ENCODE measurements at regions not wholly inside any gene's neighbourhood (a gene's known extent, or its start where the extent isn't known, plus 50 kb on each side); places are given as distances from the start of the nearest gene placed in this dataset.

DNA sequence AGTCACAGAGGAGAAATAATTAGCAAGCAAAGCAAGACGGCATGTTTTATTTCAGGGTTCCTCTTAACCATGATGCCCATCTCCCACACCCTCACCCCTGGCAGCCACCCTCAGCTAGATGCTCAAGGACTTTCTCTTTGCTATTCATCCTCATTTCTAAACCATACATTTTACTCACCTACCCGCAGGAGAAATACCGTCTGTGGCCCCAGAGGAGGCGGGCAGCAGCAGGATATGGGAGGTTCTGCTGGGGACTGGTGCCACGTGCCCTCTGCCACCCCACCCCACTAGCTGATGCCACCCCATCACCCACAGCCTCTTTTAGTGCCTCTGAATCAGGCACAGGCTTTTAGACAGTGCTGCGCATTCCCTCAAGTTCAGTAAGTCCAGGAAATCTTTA, 168.7 kb upstream of the ITGB1 start:
- FAIRE-seq: no peak

DNA sequence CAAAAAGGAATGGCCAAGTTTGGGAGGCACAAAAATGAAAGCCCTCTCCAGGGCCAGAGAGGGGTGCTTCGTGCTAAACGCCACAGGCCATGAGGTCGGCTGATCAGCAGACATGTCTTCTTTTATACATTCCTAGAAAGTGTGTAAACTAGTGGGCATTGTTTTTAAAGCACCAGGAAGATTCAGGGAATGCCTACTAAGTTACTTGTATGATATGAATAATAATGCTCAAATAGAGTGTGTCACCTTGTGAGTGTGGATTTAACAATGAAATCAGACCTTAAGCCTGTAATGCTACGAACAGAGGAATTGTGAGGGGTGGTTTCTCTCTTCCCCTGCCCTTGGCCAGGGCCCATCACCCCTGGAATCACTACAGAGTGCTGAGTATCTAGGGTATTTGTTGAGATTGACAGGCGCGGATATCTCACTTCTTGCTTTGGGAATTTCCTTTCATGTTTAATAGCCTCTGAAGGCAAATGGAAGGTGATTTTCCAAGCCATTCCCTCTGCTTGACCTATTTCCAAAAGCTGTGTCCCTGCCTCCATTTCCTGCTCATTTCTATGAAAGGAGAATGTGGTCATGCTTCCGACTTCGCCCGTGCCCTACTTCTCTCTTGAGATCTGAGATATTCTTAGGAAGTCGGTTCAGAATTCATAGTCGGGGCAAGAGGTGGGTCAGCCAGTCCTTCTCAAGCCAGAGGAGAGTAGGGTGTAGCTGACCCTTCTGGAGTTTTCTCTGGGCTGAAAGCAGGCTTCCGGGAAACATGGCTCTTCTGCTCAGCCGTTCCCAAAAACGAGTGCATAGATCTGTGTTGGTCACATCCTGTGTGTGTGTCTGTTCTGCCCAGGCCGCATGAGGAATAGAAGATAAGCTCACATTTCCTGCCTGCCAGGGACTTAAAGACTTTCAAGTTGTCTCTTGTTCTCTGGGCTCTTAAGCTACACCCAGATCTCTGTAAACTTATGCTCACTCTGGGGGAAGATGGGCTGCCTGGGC, 167.8 kb upstream of the ITGB1 start:
- FAIRE-seq: no peak

DNA sequence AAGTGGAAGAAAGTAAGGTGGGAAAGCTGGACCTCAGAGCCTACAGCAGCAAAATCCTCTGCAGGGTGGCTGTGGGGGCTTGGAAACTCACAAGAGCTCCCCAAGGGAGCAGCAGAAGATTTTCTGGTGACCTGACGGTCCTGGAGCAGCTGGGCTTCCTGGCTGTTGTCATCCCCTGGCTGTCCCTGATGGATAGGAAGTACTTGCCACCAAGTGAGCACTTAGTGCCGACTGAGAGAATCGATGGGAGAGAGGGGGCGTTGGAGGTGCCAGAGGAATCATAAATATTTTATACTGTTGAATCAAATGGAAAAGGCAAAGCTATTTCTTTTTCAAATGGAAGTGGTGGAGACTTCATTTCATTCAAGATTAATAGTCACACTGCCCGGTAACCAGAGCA, 167.1 kb upstream of the ITGB1 start:
- no peak for FAIRE-seq

DNA sequence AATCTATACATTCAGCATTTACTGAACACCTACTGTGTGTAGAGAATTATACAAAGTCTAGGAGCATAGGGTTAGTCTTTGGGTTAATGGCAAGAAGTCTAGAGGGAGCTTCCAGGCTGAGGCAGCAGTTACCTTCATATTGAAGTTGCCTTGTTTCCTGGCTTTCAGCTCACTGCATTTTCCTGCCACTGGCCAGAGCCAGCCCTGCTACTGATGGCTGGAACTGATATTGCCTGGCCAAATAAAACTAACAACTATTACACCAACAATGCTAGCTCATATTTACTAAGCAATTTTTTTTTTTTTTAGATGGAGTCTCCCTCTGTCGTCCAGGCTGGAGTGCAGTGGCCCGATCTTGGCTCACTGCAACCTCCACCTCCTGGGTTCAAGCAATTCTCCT, 165.7 kb upstream of the ITGB1 start:
- FAIRE-seq: no peak

DNA sequence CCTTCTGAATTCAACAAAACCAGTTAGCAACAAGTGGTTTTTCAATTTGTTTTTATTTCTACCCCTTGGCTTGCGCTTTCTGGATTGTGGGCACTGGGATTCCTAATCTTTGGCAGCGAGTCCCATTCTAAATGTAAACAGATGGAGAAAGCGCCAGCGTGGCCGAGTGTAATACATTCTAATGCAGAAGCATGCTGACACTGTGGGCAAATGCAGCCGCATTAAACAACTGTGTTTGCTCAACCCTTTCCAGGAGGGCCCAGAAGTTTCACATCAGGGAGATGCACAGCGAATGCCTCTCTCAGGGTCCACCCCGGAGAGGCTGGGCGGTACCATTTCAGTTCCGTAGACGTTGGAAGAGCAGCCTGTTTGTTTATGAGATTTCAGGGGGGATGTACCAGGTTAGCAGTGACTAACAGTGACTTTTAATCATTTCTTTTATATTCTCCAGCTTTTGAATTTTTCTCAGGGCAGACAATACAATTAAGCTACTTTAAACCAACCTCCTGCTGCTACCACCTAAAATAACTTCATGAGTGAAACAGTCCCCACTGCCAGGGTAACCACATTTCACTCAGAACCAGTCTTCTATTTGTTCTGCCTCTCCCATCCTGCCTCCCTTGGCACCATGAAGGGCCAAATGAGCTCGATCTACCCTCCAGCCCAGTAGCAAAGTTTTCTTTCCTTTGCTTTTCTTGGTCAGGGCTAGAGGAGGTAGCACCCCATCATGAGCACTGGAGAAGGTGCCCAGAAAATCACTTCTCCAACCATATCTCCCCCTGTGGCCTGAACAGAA, 164.2 kb upstream of the ITGB1 start:
- FAIRE-seq: no peak

DNA sequence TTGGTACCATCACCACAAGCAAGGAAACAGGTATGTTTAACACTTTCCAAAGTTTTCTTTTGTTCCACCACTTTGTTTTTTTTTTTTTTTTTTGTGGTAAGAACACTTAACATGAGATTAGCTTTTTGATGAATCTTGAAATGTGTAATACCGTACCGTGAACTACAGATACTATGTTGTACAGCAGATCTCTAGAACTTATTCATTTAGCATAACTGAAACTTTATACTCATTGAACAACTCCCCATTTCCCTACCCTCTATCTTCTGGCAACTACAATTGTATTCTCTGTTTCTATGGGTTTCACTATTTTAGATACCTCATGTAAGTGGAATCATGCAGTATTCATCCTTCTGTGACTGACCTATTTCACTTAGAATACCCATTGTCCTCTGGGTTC, 162.7 kb upstream of the ITGB1 start:
- FAIRE-seq: no peak

DNA sequence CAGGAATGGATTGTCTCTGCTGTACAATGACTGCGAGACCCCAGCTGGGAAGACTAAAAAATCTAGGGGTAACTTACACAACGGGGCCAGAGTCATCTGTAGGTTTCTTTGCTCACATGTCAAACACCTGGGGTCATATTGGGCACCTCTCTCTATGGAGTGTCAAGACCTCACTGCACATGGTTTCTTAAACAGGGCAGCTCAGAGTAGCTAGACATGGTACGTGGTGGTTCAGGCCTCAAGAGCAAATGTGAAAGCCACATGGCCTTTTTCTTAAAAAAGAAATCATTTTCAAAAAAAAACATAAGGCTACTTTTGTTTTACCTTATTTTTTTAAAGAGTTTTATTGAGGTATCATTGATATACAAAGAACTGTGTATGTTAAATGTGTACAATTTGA, 162.2 kb upstream of the ITGB1 start:
- FAIRE-seq: no peak

DNA sequence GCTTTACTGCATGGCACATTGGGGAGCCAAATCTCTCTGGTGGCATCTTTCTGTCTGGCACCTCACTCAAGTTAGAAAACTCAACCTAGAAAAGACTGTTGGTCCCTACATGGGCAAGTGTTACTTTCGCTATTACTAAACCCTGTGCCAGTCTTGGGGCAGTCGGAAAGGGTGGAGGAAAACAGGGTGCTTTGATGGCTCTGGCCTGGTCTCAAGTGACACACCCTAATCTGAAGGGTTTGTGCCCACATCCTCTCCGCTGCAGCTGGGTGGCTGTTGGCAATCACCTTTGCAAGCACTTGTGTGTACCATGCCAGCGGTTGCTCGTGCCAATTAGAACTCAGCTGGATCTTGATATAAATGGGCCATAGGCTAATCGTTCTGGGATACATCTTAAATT, 159.8 kb upstream of the ITGB1 start:
- FAIRE-seq: no peak

DNA sequence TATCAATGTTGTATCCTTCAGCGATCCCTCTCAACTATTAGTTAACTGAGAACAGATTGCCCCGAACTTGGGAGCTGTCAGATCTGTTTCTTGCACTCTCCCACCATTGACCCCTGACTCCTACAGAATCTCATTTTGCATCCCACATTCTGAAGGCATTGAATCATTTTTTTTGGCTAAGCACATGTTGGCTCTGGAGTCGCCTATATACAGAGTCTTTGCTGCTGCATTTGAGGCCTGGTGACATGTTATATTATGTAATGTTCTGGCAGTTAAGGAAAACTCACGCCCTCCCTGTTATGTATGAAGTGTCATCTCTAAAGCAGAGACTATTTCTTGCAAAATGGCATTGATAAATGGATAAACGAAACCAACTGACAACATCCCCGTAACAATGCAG, 159.2 kb upstream of the ITGB1 start:
- FAIRE-seq: no peak

DNA sequence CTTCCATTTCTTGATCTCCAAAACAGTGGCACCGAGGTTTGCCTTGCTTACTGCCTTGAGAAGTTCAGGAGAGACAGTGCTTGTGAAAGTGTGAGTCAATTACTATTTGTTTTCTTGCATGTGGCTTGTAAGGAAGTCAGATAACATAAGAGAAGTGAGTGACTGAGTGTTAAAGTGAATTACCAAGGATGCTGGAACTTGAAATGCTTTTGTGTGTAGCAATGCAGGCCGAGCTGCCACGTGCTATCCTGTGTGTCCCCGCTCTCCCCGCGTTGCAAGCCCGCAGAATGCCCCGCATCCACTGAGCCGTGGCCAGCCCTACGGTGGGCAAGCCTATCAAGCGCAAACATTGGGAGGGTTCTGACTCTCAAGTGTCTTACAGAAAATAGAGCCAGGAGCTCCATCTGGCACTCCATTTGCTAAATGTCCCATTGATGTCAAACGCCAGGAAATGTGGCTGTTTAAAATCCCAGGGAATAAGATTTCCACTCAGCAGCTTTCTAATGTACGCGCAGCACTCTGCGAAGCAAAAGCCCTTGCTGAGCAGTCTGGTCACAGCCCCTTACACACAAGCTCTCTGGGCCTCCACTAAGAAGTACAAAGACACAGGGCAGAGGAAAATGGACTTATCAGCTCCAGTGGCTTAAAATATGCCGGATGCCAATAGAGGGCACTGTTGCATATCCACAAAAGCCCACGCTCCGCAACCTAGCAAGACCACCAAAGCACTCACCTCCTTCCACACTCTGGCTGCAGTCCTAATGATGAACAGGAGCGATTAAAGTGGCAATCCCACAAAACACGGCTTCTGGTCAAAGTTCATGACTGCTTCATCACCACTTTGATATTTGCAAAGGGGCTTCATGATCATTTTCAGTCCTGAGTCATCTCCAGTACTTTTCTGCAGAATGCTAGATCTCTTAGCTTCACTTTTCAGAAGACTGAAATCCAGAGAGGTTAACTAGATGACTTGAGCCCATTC, 158.0 kb upstream of the ITGB1 start:
- no peak for FAIRE-seq

DNA sequence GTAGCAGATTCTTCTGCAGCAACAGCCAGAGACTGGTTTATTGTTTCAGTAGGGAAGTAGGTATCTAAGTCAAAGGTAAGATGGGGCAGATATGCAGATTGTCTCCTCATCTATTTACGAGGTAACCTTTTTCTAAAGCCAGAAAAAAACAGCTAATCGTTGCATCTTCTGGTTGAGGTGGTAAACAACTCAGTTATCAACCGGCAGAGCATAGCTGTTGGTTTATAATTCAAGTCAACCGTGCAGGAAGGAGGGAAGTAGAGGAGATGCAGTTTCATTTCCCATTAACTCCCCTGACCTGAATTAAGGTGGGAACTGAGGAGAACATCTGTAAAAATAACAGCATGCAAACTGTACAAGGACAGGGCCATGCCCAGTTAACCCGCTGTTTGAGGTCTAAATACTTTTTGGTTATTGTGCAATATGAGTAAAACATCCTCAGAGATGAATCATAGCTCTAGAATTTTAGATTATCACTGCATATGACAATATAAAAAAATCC, 156.5 kb upstream of the ITGB1 start:
- FAIRE-seq: no peak

DNA sequence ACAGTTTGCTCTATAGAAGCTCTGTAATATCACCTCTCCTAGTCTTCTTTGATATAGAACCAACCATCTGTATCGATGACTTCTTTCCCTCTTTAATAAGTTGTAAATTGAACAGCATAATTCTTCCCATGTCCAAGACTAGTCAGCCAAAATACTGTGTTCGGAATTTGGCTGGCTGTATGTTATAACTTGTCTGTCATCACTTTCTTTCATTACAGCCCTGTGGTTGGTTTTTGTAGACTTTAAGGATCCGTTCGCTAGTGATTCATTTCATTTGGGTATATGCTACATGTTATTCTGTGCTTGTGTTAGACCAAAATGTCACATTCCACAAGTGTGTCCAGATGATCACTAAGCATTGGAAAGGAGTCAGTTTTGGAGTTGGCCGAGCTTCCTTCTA, 155.4 kb upstream of the ITGB1 start:
- no peak for FAIRE-seq

DNA sequence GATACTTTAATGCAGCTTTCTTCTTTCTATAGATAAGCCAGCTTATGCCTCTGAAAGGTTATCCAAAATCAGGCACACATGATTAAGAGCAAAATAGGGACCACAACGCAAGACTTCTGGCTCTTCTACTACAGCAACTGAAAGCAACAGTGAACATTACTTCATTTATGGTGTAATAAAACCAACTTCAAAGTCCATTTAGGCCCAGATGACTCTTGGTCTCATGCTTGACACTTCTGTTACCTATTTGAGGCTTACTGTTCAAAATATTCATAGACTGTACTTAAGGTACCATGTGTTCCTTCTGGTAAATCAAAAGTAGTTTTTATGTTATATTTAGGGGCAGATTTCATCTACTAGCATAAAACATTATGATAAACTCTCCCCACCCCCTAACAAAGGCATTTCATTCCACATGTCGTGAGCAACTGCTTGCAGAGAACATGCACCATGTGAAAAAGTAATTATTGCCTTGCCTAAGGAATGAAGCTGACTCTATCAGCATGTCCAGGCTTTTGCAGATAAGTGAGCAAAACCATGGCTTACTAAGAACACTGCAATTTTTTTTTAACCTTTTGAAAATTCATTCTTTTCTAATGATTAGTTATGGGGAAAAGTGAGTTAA, 154.9 kb upstream of the ITGB1 start:
- no peak for FAIRE-seq

DNA sequence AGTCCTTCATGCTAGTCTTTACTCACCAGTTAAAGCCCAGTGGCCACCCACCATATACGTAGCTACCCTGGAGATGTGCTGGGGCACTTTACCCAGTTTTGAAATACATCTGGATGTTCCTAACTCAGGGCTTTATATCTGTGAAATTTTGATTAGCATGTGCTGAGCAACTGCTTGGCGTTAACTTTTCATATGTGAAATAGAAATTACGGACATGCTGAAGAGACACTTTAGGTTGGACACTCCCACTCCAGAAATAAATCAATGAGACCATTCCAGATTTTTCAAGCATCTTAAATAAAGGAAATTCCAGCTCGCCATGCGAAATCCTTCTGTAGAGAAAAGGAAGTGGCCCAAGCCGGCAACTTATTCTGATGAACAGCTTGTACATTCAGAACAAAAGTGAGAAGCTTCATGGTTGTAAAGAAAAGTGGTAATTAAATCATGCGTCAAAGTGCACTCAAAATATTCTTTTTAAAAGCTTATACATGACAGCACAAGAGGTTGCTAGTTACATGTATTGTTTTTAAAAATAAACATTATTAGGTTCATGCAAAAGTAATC, 153.5 kb upstream of the ITGB1 start:
- FAIRE-seq: no peak

DNA sequence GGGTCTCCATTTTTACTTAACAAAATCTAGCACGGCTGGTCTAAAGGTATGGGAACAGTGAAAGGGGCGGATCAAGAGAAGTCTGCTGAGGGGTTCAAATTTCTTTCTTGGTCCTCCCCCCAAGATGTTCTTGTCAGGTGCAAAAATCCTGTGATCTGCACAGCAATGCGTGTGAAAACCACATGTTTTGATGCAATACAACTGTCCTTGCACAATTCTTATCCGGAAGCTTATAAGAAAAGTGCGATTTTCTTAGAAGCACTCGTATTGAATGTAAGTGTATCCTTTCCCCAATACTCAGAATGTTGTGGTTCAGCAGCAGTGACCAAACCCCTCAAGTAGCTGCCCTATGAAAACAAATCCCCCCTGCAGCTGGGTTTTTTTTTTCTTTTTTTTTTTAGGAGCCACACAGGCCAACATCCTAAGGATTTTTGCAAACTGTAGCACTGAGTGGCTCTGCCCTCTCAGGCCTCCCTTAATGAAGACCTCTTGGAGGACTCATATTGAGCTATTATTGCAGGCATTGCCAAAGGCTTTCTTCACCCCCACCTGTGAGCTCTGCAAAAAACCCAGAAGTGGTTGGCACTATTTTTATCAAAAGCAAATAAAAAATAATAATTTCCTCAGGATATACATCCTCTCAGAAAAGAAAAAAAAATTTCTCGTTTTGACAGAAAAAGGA, 151.9 kb upstream of the ITGB1 start:
- FAIRE-seq: no peak

DNA sequence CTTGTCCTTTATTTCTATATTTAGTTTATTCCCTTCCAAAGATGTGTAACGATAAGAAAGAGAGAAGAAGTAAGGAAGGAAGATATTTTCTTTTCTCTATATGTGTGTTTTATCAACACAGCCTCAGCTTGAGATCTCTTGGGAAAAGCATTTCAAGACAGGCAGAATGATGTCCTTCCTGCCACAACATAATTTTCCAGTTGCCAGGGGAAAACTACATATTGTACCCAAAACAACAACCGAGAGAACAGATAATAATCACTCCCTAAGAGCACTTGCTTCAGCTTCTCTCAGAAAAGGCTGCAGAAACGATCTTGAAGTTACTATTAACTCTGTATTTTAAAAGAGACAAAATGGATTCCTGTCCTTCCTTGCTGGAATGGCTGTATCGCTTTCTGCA, 151.4 kb upstream of the ITGB1 start:
- FAIRE-seq: no peak

DNA sequence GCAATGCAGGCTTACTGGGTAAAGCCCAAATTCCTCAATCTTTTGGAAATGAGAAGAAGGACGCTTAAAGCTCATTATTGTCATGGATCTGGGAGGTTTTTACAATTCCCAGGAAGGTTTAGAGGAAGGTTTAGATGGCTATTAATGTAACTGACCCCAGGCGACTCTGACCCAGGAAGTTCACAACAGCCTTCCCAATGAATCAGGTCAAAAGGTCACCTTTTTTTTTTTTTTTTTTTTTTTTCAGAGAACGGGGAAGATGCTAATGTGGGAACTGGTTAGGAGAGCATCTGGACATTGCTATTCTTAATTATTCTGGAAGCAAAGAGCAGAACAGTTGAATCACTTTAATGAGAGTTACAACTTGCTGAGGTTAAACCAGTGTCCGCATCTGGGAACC, 149.9 kb upstream of the ITGB1 start:
- no peak for FAIRE-seq

DNA sequence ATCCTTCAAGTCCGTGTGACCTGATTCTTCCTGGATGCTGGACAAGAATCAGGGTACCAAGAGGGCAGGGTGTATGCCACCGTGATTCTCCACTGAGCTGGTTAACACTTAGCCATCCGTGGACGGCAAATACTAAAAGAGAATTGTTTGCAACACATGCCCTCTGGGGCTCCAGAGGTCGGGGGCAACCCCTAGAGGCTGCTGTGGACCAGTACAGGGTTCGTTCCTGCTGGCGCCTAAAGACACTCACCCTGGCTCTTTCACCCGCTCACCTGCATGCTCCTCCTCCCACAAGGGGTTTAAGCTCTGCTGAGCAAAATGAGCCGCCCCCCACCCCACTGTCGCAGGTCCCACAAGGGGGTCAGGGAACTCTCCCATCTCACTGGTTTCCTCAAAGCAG, 148.7 kb upstream of the ITGB1 start:
- no peak for FAIRE-seq

DNA sequence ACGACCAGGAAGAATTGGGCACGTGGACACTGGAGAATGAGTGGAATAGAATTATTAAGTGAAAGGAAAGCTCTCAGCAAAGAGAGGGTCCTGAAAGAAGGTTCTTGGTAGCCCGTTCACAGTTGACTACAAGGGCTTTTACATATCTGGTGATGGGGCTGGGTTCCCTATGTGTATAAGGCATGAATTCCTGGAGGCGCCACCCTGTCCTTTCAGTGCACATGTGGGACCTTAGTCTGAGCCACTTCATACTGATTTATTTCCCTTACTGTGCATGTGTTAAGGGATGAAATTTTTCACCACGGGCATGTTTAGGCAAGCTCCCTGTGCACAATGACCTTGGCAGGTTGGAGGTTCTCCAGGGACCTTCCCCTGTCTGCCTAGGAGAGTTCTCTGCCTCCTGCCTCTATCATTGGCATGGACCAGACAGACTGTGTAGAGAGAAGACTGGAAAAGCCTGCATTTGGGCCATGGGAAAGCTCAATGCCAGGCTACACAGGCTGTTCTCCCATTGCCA, 145.9 kb upstream of the ITGB1 start:
- FAIRE-seq: no peak

DNA sequence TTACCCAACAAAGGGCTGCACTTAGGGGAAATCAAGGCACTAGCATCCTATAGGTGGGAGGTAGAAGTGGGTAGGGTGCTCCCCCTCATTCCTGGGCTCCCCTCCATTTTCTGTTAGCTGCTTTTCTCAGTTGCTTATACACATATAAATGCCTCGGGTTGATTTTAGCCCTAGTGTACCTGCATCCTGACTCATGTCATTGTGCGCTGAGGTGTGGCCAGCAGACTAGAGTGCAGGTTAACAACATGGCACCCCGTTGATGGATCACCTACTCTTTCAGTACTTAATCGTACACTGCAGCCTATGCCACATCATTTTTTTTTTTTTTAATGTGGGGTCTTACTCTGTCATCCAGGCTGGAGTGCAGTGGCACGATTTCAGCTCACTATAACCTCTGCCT, 144.0 kb upstream of the ITGB1 start:
- FAIRE-seq: no peak

DNA sequence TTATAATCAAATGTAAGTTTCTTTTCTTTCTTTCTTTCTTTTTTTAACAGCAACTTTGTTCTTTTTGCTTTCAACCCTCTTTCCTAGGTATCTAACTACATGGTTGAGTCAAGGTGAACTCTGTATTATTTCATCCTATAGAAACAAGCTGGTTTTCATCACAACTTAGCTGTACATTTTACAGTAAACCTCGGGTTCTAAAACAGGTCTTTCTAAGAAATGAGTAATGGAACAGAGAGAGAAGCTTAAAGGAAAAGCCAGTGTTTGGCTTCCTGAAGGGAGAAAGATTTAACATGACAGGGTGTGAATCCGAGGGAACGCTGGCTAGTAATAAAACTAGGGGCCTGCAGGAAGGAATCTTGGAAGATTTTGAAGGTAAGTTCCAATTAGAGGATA, 143.4 kb upstream of the ITGB1 start:
- no peak for FAIRE-seq

Data from A204.1 (cell line).